Vagina (tissue), 2 donors: ENCODE measurements at regions not wholly inside any gene's neighbourhood (a gene's known extent, or its start where the extent isn't known, plus 50 kb on each side); places are given as distances from the start of the nearest gene placed in this dataset.

Experiments used
- CTCF ChIP-seq, 3 experiments: fragments of 450-650 bp in 2 of 3; fragments of 200-600 bp in 1 of 3; sonication (generic) in 1 of 3; IDR thresholded peaks; one replicate each; pipeline ENCODE4 v1.5.1; 2017 to 2019; ENCODE audit warnings: antibody characterized with exemption in 3 of 3, mild to moderate bottlenecking in 2 of 3, moderate library complexity in 2 of 3
- POLR2A ChIP-seq, 2 donors: fragments of 450-650 bp; IDR thresholded peaks; one replicate each; pipeline ENCODE4 v1.6.1; 2017; ENCODE audit warnings: antibody characterized with exemption in 2 of 2, mild to moderate bottlenecking in 2 of 2, moderate library complexity in 2 of 2
- POLR2AphosphoS5 ChIP-seq, 2 donors: sonication (generic); formaldehyde crosslinking; IDR thresholded peaks; one replicate each; pipeline ENCODE4 v1.9.0; 2017; ENCODE audit warnings: antibody characterized with exemption in 2 of 2, mild to moderate bottlenecking in 2 of 2, low read depth in 1 of 2; ENCODE audit not compliant: insufficient read depth in 1 of 2

GRCh38 chr5:147065071-147065470 is 169.8 kb upstream of the STK32A start:
- TF ChIP-seq POLR2A (IDR thresholded peaks at IDR 0.05) = no peak
- no peak for TF ChIP-seq CTCF (IDR thresholded peaks at IDR 0.05)
- no peak for TF ChIP-seq POLR2AphosphoS5 (IDR thresholded peaks at IDR 0.05; ENCODE audit: insufficient read depth in 1 of 2, low read depth in 1 of 2)
